ENCODE measurements at regions not wholly inside any gene's neighbourhood (a gene's known extent, or its start where the extent isn't known, plus 50 kb on each side); places are given as distances from the start of the nearest gene placed in this dataset.

- DNase-seq (ENCODE audit: low spot score) (no peak), ATAC-seq (ENCODE audit: low FRiP score) (no peak)
- TF ChIP-seq CTCF (IDR thresholded peaks at IDR 0.05) = no peak
Observed at GRCh38 chr5:68618501-68618900, 402.9 kb downstream of the PIK3R1 start.

GRCh38 chr5:68627001-68627400, 411.4 kb downstream of the PIK3R1 start:
- TF ChIP-seq CTCF (IDR thresholded peaks at IDR 0.05) = no peak
- no peak for DNase-seq (ENCODE audit: low spot score)
- no peak for ATAC-seq (ENCODE audit: low FRiP score)

GRCh38 chr5:68628082-68628814, 412.7 kb downstream of the PIK3R1 start:
- no peak for ATAC-seq (ENCODE audit: low FRiP score)

GRCh38 chr5:68630354-68630753, 414.8 kb downstream of the PIK3R1 start:
- no peak for ATAC-seq (ENCODE audit: low FRiP score)
- no peak for TF ChIP-seq CTCF (IDR thresholded peaks at IDR 0.05)
- DNase-seq (ENCODE audit: low spot score) = no peak

More at GRCh38 chr5:68628082-68628814, 412.7 kb downstream of the PIK3R1 start:
- no peak for TF ChIP-seq CTCF (IDR thresholded peaks at IDR 0.05)
- no peak for DNase-seq (ENCODE audit: low spot score)

GRCh38 chr5:68631884-68632283, 416.3 kb downstream of the PIK3R1 start:
- ATAC-seq (ENCODE audit: low FRiP score) (no peak), DNase-seq (ENCODE audit: low spot score) (no peak)
- TF ChIP-seq CTCF (IDR thresholded peaks at IDR 0.05) = no peak

- no peak for ATAC-seq (ENCODE audit: low FRiP score)
- DNase-seq (ENCODE audit: low spot score) = no peak
- TF ChIP-seq CTCF (IDR thresholded peaks at IDR 0.05) = no peak
Observed at GRCh38 chr5:68641211-68641610, 425.7 kb downstream of the PIK3R1 start.

- DNase-seq (ENCODE audit: low spot score) = no peak
- TF ChIP-seq CTCF (IDR thresholded peaks at IDR 0.05) = no peak
- no peak for ATAC-seq (ENCODE audit: low FRiP score)
Observed at GRCh38 chr5:68643064-68643463, 427.5 kb downstream of the PIK3R1 start.

All from omental fat pad (tissue), 3 donors.